Pulmonary artery endothelial cell (primary cell): ENCODE measurements at regions not wholly inside any gene's neighbourhood (a gene's known extent, or its start where the extent isn't known, plus 50 kb on each side); places are given as distances from the start of the nearest gene placed in this dataset.
"Not testable (repeated sequence)": the region's sequence is repeated elsewhere in the genome, so short reads cannot be mapped to it uniquely, and the experiment has no call there.

Source experiments
- DNase-seq: peaks from one replicate; pipeline ENCODE4 v3.0.0-alpha.2; 2011; ENCODE audit warnings: low read depth, low spot score

- DNase-seq, result no peak
Measured at GRCh38 chr14:42992930-42993329, 1386.3 kb downstream of the LRFN5 start.

GRCh38 chr14:42980419-42980818 is 1373.7 kb downstream of the LRFN5 start:
- DNase-seq, result no peak

- DNase-seq, result not testable (repeated sequence)
Measured at GRCh38 chr14:42973171-42973570, 1366.5 kb downstream of the LRFN5 start.

GRCh38 chr14:42965512-42965911 is 1358.8 kb downstream of the LRFN5 start:
- DNase-seq, result no peak

GRCh38 chr14:42961509-42961908 is 1354.8 kb downstream of the LRFN5 start:
- DNase-seq, result no peak

GRCh38 chr14:42950363-42950762 is 1343.7 kb downstream of the LRFN5 start:
- DNase-seq, result no peak

- no peak for DNase-seq
Measured at GRCh38 chr14:42947991-42948390, 1341.3 kb downstream of the LRFN5 start.

GRCh38 chr14:42944284-42944683 is 1337.6 kb downstream of the LRFN5 start:
- DNase-seq, result no peak

GRCh38 chr14:42931308-42931707 is 1324.6 kb downstream of the LRFN5 start:
- DNase-seq, result no peak

- no peak for DNase-seq
Measured at GRCh38 chr14:42929806-42930480, 1323.3 kb downstream of the LRFN5 start.

GRCh38 chr14:42927313-42927712 is 1320.6 kb downstream of the LRFN5 start:
- DNase-seq, result no peak

GRCh38 chr14:42921901-42922300 is 1315.2 kb downstream of the LRFN5 start:
- no peak for DNase-seq

GRCh38 chr14:42918615-42919014 is 1311.9 kb downstream of the LRFN5 start:
- DNase-seq, result no peak

GRCh38 chr14:42911642-42912041 is 1305.0 kb downstream of the LRFN5 start:
- DNase-seq, result no peak

GRCh38 chr14:42909659-42910058 is 1303.0 kb downstream of the LRFN5 start:
- DNase-seq, result no peak

GRCh38 chr14:42893183-42893582 is 1286.5 kb downstream of the LRFN5 start:
- DNase-seq, result no peak

- no peak for DNase-seq
Measured at GRCh38 chr14:42884100-42884499, 1277.4 kb downstream of the LRFN5 start.

- no peak for DNase-seq
Measured at GRCh38 chr14:42877716-42878115, 1271.0 kb downstream of the LRFN5 start.

- DNase-seq, result no peak
Measured at GRCh38 chr14:42872786-42873185, 1266.1 kb downstream of the LRFN5 start.

GRCh38 chr14:42869681-42870080 is 1263.0 kb downstream of the LRFN5 start:
- DNase-seq, result no peak

GRCh38 chr14:42862114-42862513 is 1255.4 kb downstream of the LRFN5 start:
- DNase-seq, result no peak

GRCh38 chr14:42860371-42860770 is 1253.7 kb downstream of the LRFN5 start:
- DNase-seq, result no peak

- DNase-seq, result no peak
Measured at GRCh38 chr14:42856106-42856505, 1249.4 kb downstream of the LRFN5 start.

GRCh38 chr14:42855085-42855484 is 1248.4 kb downstream of the LRFN5 start:
- no peak for DNase-seq
